Transverse colon (tissue), 3 donors: ENCODE measurements at regions not wholly inside any gene's neighbourhood (a gene's known extent, or its start where the extent isn't known, plus 50 kb on each side); places are given as distances from the start of the nearest gene placed in this dataset.

Source experiments
- CTCF ChIP-seq, 5 experiments: fragments of 200-600 bp in 3 of 5; fragments of 450-650 bp in 2 of 5; sonication (generic) in 3 of 5; IDR thresholded peaks; 1 replicate in 2 of 5; 2 replicates in 3 of 5; pipeline ENCODE4 v1.5.1; 2016 to 2017; ENCODE audit warnings: antibody characterized with exemption in 5 of 5, inconsistent platforms in 3 of 5, mild to moderate bottlenecking in 2 of 5, moderate library complexity in 1 of 5
- POLR2A ChIP-seq: fragments of 450-650 bp; IDR thresholded peaks from one replicate; pipeline ENCODE4 v1.6.1; 2016; ENCODE audit warnings: antibody characterized with exemption, mild to moderate bottlenecking, moderate library complexity

DNA sequence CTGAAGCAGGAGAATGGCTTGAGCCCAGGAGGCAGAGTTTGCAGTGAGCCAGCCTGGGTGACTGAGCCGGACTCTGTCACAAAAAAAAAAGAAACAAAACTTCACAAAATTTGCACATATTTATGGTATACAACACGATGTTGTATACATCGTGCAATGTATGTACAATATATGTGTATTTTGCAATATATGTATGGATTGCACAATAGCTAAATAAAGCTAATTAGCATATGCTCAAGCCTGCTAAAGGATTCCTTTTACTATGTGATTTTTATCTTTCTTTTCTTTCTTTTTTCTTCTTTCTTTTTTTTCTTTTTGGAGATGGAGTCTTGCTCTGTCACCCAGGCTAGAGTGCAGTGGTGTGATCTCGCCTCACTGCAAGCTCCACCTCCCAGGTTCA, 368.0 kb upstream of the FAM98A start:
- no peak for TF ChIP-seq CTCF (IDR thresholded peaks at IDR 0.05)
- no peak for TF ChIP-seq POLR2A
